HG03060 (cell line): ENCODE measurements at regions not wholly inside any gene's neighbourhood (a gene's known extent, or its start where the extent isn't known, plus 50 kb on each side); places are given as distances from the start of the nearest gene placed in this dataset.

Experiments used
- ATAC-seq: cut with Tn5 transposase; IDR thresholded peaks from one replicate; pipeline ENCODE4 v1.9.1; 2021; ENCODE audit warnings: low read depth, moderate number of reproducible peaks; ENCODE audit not compliant: unreplicated experiment

DNA sequence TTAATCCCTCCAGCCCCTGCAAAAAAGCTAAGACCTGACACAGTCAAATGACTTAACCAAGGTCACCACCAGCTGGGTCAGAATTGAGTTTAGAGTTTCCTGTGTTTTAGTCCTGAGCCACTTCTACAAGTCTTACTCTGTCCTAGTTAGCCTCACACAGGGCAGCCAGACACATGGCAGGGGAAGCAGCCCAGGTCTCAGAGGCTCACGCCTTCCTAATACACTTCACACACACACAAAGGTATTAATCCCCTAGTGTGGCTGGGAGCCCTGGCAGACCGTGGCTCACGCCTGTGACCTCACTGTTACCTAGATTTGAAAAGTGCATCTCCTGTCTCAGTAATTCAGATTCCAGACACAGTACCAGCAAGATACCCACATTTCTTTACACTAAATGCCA, 77.4 kb upstream of the WWC1 start:
- no peak for ATAC-seq

DNA sequence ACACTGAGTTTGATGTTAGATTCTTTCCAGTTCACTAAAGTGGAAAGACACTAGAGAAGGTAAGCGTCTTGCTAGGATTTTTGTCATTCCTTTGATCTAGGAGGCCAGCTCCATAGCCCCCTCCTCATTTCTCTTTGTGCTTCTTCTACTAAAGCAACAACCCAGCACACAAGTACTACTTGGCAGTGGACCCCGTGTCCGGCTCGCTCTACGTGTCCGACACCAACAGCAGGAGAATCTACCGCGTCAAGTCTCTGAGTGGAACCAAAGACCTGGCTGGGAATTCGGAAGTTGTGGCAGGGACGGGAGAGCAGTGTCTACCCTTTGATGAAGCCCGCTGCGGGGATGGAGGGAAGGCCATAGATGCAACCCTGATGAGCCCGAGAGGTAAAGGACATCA, 76.6 kb upstream of the WWC1 start:
- no peak for ATAC-seq

DNA sequence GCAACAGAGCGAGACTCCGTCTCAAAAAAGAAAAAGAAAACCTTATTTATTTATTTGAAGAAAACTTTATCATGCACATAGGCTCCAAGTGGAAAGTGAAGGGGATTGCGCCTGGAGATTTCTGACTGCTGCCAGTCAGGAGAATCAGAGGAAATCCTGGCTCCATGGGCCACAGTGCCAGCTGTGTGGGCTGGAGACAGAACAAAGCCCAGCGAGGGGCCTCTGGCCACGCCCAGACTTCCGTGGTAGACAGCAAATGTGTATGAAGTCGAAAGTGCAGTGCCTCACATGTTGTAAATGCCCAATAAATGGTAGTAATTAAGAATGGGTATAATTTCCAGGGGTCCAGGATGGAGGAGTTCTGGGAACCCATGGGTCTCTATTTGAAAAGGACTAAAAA, 75.8 kb upstream of the WWC1 start:
- no peak for ATAC-seq

DNA sequence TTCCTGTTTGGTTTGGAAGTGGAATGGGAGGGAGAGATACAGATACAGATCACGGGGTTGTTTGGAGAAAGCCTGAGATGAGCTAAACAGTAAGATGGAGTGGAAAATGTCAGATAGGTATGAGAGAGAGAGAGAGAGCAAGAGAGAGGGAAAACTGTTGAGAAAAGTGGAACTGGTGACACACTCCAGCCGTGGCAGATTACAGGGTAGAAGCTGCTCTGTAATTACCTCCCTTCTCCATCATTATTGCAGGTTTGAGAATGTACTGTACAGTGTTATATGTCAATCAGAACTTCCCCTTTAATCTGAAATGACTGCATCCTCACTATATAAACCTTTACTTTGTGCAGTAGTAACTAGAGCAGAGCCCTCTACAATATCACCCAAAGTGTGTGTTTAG, 74.5 kb upstream of the WWC1 start:
- ATAC-seq, result no peak

DNA sequence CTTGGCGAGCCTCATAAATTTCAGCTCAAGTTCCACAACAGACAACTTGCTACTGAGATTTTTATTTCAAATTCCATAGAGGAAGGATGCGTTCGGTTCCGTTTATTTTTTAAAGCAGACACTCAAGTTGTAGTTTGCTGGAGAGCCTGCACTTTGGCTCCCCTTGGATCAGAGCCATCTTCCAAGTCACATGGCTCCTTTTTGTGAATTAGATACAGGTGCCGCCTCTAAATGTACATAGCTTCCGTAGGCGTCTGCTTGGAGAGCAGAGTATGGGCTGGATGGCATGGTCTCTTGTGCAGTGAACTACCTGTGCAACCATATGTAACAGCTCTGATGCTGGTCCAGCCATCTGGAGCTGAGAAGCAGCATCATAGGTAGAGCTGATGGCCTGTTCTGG, 73.9 kb upstream of the WWC1 start:
- no peak for ATAC-seq

DNA sequence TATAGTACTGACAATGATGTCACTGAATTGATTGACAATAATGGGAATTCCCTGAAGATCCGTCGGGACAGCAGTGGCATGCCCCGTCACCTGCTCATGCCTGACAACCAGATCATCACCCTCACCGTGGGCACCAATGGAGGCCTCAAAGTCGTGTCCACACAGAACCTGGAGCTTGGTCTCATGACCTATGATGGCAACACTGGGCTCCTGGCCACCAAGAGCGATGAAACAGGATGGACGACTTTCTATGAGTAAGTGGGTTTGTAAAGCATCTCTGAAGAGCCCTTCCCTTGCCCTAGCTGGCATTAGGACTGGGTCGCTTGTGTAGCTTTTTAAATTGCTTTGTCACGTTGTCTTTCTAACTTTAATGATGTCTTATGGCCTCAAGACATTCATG, 72.7 kb upstream of the WWC1 start:
- no peak for ATAC-seq

DNA sequence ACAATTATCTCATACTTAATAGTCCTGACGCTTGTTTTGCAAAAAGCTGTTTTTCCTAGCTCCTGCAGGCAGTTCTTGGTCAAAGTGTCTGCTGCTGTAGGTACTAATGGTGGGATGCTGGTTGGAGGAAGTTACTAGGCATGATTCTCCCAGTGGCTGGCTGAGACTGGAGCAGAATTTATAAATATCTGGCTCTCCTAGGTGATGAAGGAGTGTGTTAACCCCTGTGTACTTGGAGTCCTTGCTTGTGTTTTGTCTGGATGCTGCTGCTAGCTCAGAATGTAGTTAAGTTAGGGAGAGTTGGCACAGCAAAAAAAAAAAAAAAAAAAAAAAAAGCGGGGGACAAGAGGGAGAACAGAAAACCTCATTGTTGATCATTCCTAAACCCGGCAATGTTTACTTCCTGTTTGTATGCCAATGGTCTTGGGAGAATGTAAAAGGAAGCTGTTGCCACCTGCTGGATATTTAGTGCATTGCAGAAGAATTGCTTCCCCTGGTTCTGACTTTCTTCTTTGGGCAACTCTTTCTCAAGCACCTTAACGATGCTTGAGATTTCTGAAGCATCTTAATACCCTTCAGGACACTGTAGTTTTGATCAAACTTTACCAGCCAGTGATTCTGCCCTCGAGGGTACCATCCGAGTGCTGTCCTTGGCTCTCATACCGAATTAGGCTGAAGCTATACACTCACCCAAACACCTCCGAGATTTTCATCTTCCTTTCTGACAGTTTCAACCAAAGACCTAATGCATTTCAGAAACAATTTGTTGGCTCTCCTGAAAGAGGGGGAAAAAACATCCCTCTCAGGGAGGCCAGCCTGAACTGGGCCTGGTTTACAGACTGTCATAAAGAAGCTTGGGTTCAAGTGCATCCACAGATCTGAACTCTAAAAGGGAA, 71.7 kb upstream of the WWC1 start:
- peak; percentile 88 for ATAC-seq

DNA sequence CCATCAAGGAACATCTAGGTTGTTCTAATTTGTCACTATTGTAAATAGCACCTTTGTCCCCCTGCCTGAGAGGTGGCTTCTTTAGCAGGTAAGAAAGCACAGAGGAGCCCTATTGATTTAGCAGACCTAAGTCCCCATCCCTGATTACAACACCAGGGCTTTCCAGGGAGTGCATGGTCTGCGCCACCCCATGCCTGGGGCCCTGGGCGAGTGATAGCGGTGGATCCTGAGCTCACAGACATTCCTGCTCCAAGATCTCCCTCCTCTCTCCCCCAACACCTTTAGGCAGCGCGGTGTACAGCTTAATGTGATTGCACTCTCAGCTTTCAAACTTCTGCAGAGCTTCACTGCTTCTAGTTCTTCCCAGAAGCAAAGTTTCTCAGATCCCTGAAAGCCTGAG, 67.4 kb upstream of the WWC1 start:
- no peak for ATAC-seq

DNA sequence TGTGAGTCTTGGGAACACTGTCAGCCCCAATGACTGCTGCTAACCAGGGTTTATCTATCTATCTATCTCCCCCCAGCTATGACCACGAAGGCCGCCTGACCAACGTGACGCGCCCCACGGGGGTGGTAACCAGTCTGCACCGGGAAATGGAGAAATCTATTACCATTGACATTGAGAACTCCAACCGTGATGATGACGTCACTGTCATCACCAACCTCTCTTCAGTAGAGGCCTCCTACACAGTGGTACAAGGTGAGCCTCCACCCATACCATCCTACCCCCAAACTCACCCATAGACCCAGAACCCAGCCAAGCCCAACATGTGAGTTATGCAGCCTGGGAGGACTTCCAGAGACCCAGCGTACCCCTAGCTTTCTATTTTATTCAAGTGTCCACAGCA, 65.4 kb upstream of the WWC1 start:
- ATAC-seq, result no peak

DNA sequence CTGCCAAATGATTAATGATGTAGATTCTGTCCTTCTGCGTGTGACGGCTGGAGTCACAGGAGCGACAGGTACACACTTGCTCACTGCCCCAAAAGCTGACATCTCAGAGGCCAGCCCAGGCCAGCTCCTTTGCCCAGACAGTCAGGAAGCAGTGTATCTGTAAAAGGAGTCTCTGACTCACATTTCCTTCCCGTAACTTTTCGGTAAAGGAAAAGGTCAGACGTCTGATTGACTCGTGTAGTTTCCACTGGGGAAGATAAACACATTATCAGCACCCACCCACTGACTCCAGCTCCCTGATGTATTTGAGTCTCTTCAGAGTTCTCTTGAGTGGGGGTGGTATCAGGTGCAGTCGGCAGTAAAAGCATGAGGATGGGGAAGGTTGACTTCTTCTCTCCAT, 64.4 kb upstream of the WWC1 start:
- ATAC-seq, result no peak

DNA sequence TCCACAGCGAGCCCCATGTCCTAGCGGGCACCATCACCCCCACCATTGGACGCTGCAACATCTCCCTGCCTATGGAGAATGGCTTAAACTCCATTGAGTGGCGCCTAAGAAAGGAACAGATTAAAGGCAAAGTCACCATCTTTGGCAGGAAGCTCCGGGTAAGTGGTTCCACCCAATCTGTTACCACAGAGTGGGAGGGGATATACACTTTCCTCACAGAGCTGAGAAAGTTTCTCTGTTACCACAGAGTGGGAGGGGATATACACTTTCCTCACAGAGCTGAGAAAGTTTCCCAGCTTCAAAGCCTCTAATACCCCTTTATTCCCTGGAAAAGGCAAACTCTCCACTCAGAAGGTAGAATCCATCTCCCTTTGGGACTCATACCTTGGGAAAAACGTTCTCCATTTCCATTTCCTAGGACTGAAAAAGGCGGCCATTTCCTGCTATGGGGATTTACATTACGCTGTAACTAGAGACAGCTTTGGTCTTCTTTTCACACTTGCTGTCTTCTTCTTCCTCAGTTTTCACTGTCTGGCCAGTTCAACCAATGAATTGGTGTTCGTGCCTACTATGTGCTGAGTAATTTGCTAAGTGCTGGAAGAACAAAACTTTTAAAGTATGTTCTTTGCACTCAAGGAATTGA, 63.4 kb upstream of the WWC1 start:
- ATAC-seq, result peak; percentile 100

DNA sequence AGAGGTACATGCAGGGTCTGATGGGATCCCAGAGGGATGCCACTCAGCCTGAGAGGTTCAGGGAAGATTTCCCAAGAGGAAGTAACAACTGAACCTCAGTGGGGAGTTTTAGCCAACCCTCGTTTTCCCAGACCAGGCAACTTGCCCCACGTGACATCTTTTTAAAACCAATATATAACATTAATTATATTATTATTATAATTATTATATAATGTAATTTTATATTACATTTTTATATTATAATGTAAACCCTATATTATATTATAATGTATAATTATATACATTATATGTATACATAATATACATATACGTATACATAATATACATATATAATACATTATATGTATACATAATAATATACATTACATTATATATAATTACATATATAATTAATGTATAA, 62.8 kb upstream of the WWC1 start:
- ATAC-seq, result no peak

DNA sequence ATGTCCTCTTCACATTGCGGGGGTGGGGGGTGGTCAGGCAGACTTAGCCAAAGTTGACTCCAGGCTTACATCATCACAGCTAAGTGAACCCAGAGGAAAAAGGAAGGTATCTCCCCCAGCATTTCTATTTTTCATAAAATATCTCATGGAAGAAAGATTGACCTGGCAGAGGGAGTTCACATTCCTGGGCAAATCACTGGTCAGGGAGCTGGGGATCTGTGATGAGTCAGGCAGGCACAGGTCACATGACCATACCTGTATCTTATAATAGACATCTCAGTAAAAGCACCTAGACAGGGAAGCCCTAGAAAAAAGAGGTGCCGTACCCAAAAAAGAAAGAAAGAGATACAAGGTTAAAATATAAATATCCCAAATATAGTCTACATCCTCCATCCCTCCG, 57.3 kb upstream of the WWC1 start:
- ATAC-seq, result no peak

DNA sequence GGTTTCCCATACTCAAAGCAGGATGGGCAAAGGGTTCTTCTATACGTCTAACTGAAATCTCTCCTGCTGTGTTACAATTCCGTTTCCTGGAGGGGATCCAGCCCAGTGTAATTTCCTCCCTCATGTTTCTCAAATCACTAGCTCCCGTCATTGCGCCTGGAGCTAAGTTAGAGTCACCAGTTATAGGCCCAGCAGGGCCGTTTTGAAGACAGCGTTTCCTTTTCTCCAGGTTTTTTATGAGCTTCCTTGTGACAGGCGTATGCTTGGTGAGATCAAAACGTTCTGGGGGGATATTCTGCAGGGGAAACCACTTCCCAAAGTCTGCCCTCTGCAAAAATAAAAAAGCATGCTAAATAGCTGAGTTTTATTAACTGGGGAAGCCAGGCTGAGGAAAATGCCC, 53.0 kb upstream of the WWC1 start:
- ATAC-seq, result no peak

DNA sequence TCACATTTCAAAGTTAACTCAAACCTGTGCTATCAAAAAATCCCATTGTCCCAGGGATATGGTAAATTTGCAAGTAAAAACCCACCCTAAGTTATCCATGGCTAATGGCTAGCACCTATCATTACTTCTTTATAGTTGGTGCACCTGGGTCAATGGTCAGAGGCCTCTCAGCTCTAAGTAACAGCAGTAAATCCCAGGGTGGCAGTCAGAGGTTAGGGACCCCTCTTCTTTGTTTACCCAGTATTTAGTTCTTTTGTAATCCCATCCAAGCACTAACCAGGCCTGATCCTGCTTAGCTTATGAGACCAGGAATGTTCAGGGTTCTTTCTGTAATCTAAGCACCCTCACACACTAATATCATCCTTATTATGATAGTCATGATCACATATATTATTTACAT, 52.1 kb upstream of the WWC1 start:
- ATAC-seq, result no peak
